DOHH2 (cell line): ENCODE measurements at regions not wholly inside any gene's neighbourhood (a gene's known extent, or its start where the extent isn't known, plus 50 kb on each side); places are given as distances from the start of the nearest gene placed in this dataset.

Experiments used
- CTCF ChIP-seq: fragments of 200-600 bp; sonication (generic); IDR thresholded peaks from one replicate; pipeline ENCODE4 v1.5.1; 2014; ENCODE audit warnings: antibody characterized with exemption, mild to moderate bottlenecking, low read depth, low read length; ENCODE audit not compliant: poor library complexity, severe bottlenecking
- EZH2phosphoT487 ChIP-seq: fragments of 200-600 bp; sonication (generic); IDR thresholded peaks from 2 replicates; pipeline ENCODE4 v1.6.1; 2017; ENCODE audit warnings: borderline replicate concordance, mild to moderate bottlenecking, antibody characterized with exemption, low read length, moderate library complexity, mixed read lengths

GRCh38 chr14:97408937-97409815, 612.0 kb downstream of the VRK1 start:
- TF ChIP-seq CTCF (no peak), EZH2phosphoT487 (no peak)
